ENCODE measurements at regions not wholly inside any gene's neighbourhood (a gene's known extent, or its start where the extent isn't known, plus 50 kb on each side); places are given as distances from the start of the nearest gene placed in this dataset.

GRCh38 chr13:106101201-106101600, 434.3 kb downstream of the EFNB2 start:
- H3K27ac ChIP-seq (ENCODE audit: low read length): peak overlapping the region; percentile 67
- peak overlapping the region; percentile 62 for H3K9ac ChIP-seq (ENCODE audit: low read length)
- H3K4me1 ChIP-seq (ENCODE audit: control insufficient read depth, low read depth, low read length): peaks cover 44% of the 10 kb centered on the region
- peak overlapping the region; percentile 13 for H3K4me3 ChIP-seq (ENCODE audit: low read length)
- no peaks in the 10 kb centered on the region for H3K9me3 ChIP-seq (ENCODE audit: control insufficient read depth, low read depth, low read length)
- no peaks in the 10 kb centered on the region for H3K27me3 ChIP-seq (ENCODE audit: control insufficient read depth, insufficient read depth, low read length)
- no peaks in the 10 kb centered on the region for H3K36me3 ChIP-seq (ENCODE audit: control insufficient read depth, low read depth, low read length)

GRCh38 chr13:106100171-106100919, 435.1 kb downstream of the EFNB2 start:
- H3K27me3 ChIP-seq (ENCODE audit: control insufficient read depth, insufficient read depth, low read length): no peaks in the 10 kb centered on the region
- H3K9me3 ChIP-seq (ENCODE audit: control insufficient read depth, low read depth, low read length): no peaks in the 10 kb centered on the region
- H3K36me3 ChIP-seq (ENCODE audit: control insufficient read depth, low read depth, low read length): no peaks in the 10 kb centered on the region
- peak overlapping the region; percentile 13 for H3K4me3 ChIP-seq (ENCODE audit: low read length)
- H3K4me1 ChIP-seq (ENCODE audit: control insufficient read depth, low read depth, low read length): peaks cover 44% of the 10 kb centered on the region
- H3K9ac ChIP-seq (ENCODE audit: low read length): peak overlapping the region; percentile 62
- peak overlapping the region; percentile 76 for H3K27ac ChIP-seq (ENCODE audit: low read length)

GRCh38 chr13:106099765-106100164, 435.7 kb downstream of the EFNB2 start:
- no peaks in the 10 kb centered on the region for H3K36me3 ChIP-seq (ENCODE audit: control insufficient read depth, low read depth, low read length)
- peaks cover 44% of the 10 kb centered on the region for H3K4me1 ChIP-seq (ENCODE audit: control insufficient read depth, low read depth, low read length)
- H3K27ac ChIP-seq (ENCODE audit: low read length): peak overlapping the region; percentile 76
- H3K9me3 ChIP-seq (ENCODE audit: control insufficient read depth, low read depth, low read length): no peaks in the 10 kb centered on the region
- no peaks in the 10 kb centered on the region for H3K27me3 ChIP-seq (ENCODE audit: control insufficient read depth, insufficient read depth, low read length)
- H3K4me3 ChIP-seq (ENCODE audit: low read length): no peak overlapping the region
- peak overlapping the region; percentile 62 for H3K9ac ChIP-seq (ENCODE audit: low read length)

DNA sequence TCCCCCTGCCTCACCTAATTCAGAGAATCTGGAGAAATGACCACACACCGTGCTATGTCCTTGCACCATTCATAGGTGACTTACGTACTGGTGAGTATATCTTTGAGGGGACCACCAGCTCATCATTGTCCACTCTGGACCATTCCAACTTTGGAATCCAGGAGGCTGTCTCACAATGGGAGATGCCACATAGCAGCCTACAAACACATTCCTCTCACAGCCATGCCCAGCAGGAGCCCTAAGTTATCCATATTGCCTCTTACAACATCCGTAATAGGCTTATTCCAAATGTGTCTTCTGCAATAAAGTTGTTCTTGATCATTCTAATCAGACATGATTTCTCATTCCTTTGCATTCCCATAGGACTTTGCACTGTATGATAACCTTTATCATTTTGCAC, 436.7 kb downstream of the EFNB2 start:
- Histone ChIP-seq H3K9ac (ENCODE audit: low read length) (no peak overlapping the region), H3K9me3 (ENCODE audit: control insufficient read depth, low read depth, low read length) (no peaks in the 10 kb centered on the region), H3K27ac (ENCODE audit: low read length) (no peak overlapping the region), H3K4me3 (ENCODE audit: low read length) (no peak overlapping the region), H3K4me1 (ENCODE audit: control insufficient read depth, low read depth, low read length) (peaks cover 41% of the 10 kb centered on the region), H3K27me3 (ENCODE audit: control insufficient read depth, insufficient read depth, low read length) (no peaks in the 10 kb centered on the region), H3K36me3 (ENCODE audit: control insufficient read depth, low read depth, low read length) (no peaks in the 10 kb centered on the region)

- Histone ChIP-seq H3K27ac (ENCODE audit: low read length) (no peak overlapping the region), H3K9ac (ENCODE audit: low read length) (no peak overlapping the region), H3K27me3 (ENCODE audit: control insufficient read depth, insufficient read depth, low read length) (no peaks in the 10 kb centered on the region), H3K4me3 (ENCODE audit: low read length) (no peak overlapping the region), H3K9me3 (ENCODE audit: control insufficient read depth, low read depth, low read length) (no peaks in the 10 kb centered on the region), H3K36me3 (ENCODE audit: control insufficient read depth, low read depth, low read length) (no peaks in the 10 kb centered on the region), H3K4me1 (ENCODE audit: control insufficient read depth, low read depth, low read length) (peaks cover 38% of the 10 kb centered on the region)
Measured at GRCh38 chr13:106096661-106097092, 438.8 kb downstream of the EFNB2 start.

- H3K9me3 ChIP-seq (ENCODE audit: control insufficient read depth, low read depth, low read length): no peaks in the 10 kb centered on the region
- no peaks in the 10 kb centered on the region for H3K27me3 ChIP-seq (ENCODE audit: control insufficient read depth, insufficient read depth, low read length)
- H3K4me1 ChIP-seq (ENCODE audit: control insufficient read depth, low read depth, low read length): peaks cover 30% of the 10 kb centered on the region
- no peak overlapping the region for H3K4me3 ChIP-seq (ENCODE audit: low read length)
- no peak overlapping the region for H3K9ac ChIP-seq (ENCODE audit: low read length)
- no peaks in the 10 kb centered on the region for H3K36me3 ChIP-seq (ENCODE audit: control insufficient read depth, low read depth, low read length)
- no peak overlapping the region for H3K27ac ChIP-seq (ENCODE audit: low read length)
Measured at GRCh38 chr13:106095919-106096318, 439.5 kb downstream of the EFNB2 start.

- H3K9me3 ChIP-seq (ENCODE audit: control insufficient read depth, low read depth, low read length): no peaks in the 10 kb centered on the region
- H3K36me3 ChIP-seq (ENCODE audit: control insufficient read depth, low read depth, low read length): no peaks in the 10 kb centered on the region
- H3K4me3 ChIP-seq (ENCODE audit: low read length): no peak overlapping the region
- peaks cover 27% of the 10 kb centered on the region for H3K4me1 ChIP-seq (ENCODE audit: control insufficient read depth, low read depth, low read length)
- no peak overlapping the region for H3K27ac ChIP-seq (ENCODE audit: low read length)
- no peak overlapping the region for H3K9ac ChIP-seq (ENCODE audit: low read length)
- no peaks in the 10 kb centered on the region for H3K27me3 ChIP-seq (ENCODE audit: control insufficient read depth, insufficient read depth, low read length)
Measured at GRCh38 chr13:106095406-106095805, 440.1 kb downstream of the EFNB2 start.

GRCh38 chr13:106090001-106090400, 445.5 kb downstream of the EFNB2 start:
- H3K4me3 ChIP-seq (ENCODE audit: low read length): no peak overlapping the region

DNA sequence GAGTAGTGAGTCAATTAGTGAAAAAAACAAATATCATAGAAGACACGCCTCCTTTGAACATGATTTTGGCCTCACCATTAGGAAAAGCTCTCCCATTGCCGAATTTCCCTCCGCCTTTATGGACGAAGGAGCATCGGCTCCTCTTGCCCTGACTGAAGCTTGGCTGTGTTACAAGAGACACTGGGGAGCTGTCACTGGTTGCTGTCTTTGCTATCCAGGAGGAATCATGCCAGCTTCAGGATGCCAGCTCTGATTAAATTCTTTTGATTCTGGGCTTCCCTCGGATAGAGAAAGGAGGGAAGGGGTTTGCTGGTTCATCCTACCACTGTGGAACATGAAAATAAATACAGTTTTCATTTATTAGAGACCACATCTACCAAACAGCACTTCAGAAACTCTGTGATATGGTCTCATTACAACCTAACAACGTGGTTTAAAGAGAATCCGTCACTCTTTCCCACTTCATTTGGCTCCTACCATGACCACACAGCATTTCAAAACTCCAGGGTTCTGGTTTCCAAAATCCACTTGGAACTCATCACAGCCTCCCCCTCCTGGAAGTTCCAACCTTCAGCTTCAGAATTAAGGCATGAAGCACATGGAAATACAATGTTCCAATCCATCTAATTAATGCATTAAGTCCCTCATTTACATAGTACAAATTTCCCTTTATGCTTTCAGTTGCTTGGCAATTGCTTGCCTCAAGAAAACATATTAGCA, 446.0 kb downstream of the EFNB2 start:
- no peaks in the 10 kb centered on the region for H3K9me3 ChIP-seq (ENCODE audit: control insufficient read depth, low read depth, low read length)
- no peak overlapping the region for H3K27ac ChIP-seq (ENCODE audit: low read length)
- H3K4me1 ChIP-seq (ENCODE audit: control insufficient read depth, low read depth, low read length): no peaks in the 10 kb centered on the region

More at GRCh38 chr13:106090001-106090400, 445.5 kb downstream of the EFNB2 start:
- Histone ChIP-seq H3K9ac (ENCODE audit: low read length) (no peak overlapping the region), H3K36me3 (ENCODE audit: control insufficient read depth, low read depth, low read length) (no peaks in the 10 kb centered on the region), H3K9me3 (ENCODE audit: control insufficient read depth, low read depth, low read length) (no peaks in the 10 kb centered on the region), H3K27ac (ENCODE audit: low read length) (no peak overlapping the region), H3K4me1 (ENCODE audit: control insufficient read depth, low read depth, low read length) (no peaks in the 10 kb centered on the region), H3K27me3 (ENCODE audit: control insufficient read depth, insufficient read depth, low read length) (no peaks in the 10 kb centered on the region)

DNA sequence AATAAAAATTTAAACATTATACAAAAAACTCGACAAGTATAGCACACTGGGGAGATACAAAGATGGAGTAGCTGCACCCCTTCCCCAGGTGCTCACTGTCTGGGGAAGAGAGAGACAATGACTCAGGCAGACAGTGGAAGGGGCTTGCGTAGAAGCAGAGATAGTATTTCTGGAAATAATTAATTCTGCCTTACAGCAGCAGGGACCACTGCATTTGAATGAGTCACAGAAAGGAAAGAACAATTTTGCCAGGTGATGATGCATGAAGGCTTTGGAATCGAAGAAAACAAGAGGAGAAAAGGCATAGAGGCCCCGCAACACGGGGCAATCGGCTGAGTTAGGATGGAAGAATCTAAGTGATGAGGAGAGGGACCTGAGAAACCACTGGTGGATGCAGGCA, 447.4 kb downstream of the EFNB2 start:
- peaks cover 6% of the 10 kb centered on the region for H3K4me1 ChIP-seq (ENCODE audit: control insufficient read depth, low read depth, low read length)
- no peak overlapping the region for H3K9ac ChIP-seq (ENCODE audit: low read length)
- H3K9me3 ChIP-seq (ENCODE audit: control insufficient read depth, low read depth, low read length): no peaks in the 10 kb centered on the region
- no peaks in the 10 kb centered on the region for H3K36me3 ChIP-seq (ENCODE audit: control insufficient read depth, low read depth, low read length)
- no peaks in the 10 kb centered on the region for H3K27me3 ChIP-seq (ENCODE audit: control insufficient read depth, insufficient read depth, low read length)
- H3K4me3 ChIP-seq (ENCODE audit: low read length): no peak overlapping the region
- no peak overlapping the region for H3K27ac ChIP-seq (ENCODE audit: low read length)

More for the DNA sequence above, 446.0 kb downstream of the EFNB2 start:
- Histone ChIP-seq H3K36me3 (ENCODE audit: control insufficient read depth, low read depth, low read length) (no peaks in the 10 kb centered on the region), H3K9ac (ENCODE audit: low read length) (no peak overlapping the region), H3K4me3 (ENCODE audit: low read length) (no peak overlapping the region), H3K27me3 (ENCODE audit: control insufficient read depth, insufficient read depth, low read length) (no peaks in the 10 kb centered on the region)

GRCh38 chr13:106087201-106087600, 448.3 kb downstream of the EFNB2 start:
- no peaks in the 10 kb centered on the region for H3K27me3 ChIP-seq (ENCODE audit: control insufficient read depth, insufficient read depth, low read length)
- no peaks in the 10 kb centered on the region for H3K36me3 ChIP-seq (ENCODE audit: control insufficient read depth, low read depth, low read length)
- H3K27ac ChIP-seq (ENCODE audit: low read length): no peak overlapping the region
- H3K4me3 ChIP-seq (ENCODE audit: low read length): no peak overlapping the region
- H3K9me3 ChIP-seq (ENCODE audit: control insufficient read depth, low read depth, low read length): no peaks in the 10 kb centered on the region
- no peak overlapping the region for H3K9ac ChIP-seq (ENCODE audit: low read length)
- peaks cover 6% of the 10 kb centered on the region for H3K4me1 ChIP-seq (ENCODE audit: control insufficient read depth, low read depth, low read length)
